Neural progenitor cell (in vitro differentiated cells): ENCODE measurements at regions not wholly inside any gene's neighbourhood (a gene's known extent, or its start where the extent isn't known, plus 50 kb on each side); places are given as distances from the start of the nearest gene placed in this dataset.

Experiments used
- CTCF ChIP-seq: fragments of 200-600 bp; sonication (generic); IDR thresholded peaks from 2 replicates; pipeline ENCODE4 v1.5.1; 2017; ENCODE audit warnings: antibody characterized with exemption, mild to moderate bottlenecking
- EZH2phosphoT487 ChIP-seq: fragments of 200-600 bp; sonication (generic); IDR thresholded peaks from 2 replicates; pipeline ENCODE4 v1.6.1; 2017; ENCODE audit warnings: antibody characterized with exemption

- no peak for TF ChIP-seq CTCF
- no peak for TF ChIP-seq EZH2phosphoT487
Observed at GRCh38 chr4:121238461-121238860, 74.3 kb upstream of the TNIP3 start.
